ENCODE measurements at regions not wholly inside any gene's neighbourhood (a gene's known extent, or its start where the extent isn't known, plus 50 kb on each side); places are given as distances from the start of the nearest gene placed in this dataset.
"Not testable (repeated sequence)": the region's sequence is repeated elsewhere in the genome, so short reads cannot be mapped to it uniquely, and the experiment has no call there.

DNA sequence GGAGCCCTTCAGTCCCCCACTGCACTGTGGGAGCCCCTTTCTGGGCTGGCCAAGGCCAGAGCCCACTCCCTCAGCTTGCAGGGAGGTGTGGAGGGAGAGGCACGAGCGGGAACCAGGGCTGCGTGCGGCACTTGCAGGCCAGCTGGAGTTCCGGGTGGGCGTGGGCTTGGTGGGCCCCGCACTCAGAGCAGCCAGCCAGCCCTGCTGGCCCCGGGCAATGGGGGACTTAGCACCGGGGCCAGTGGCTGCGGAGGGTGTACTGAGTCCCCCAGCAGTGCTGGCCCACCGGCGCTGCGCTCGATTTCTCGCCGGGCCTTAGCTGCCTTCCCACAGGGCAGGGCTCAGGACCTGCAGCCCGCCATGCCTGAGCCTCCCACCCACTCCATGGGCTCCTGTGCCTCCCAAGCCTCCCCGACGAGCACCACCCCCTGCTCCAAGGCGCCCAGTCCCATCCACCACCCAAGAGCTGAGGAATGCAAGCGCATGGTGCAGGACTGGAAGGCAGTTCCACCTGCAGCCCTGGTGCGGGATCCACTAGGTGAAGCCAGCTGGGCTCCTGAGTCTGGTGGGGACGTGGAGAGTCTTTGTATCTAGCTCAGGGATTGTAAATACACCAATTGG, 776.2 kb downstream of the KCTD8 start:
- H3K4me3 ChIP-seq; H4K20me1 ChIP-seq (replicated peaks; ENCODE audit: control insufficient read depth, insufficient read depth, low read length); H3K4me2 ChIP-seq (ENCODE audit: insufficient read depth, low read length); H3K27me3 ChIP-seq (ENCODE audit: control insufficient read depth in 2 of 2, insufficient read depth in 2 of 2, low read length in 2 of 2); H3K9ac ChIP-seq (ENCODE audit: insufficient read depth in 1 of 2, low read depth in 2 of 2, low read length in 2 of 2); FAIRE-seq; H3K9me1 ChIP-seq (ENCODE audit: control insufficient read depth, insufficient read depth, low read length); DNase-seq (ENCODE audit: extremely low read depth in 1 of 4, low spot score in 3 of 4); in situ Hi-C loops (cut with MboI); H3K79me2 ChIP-seq (ENCODE audit: control insufficient read depth, insufficient read depth, low read length); intact Hi-C loops (cut with micrococcal nuclease); H3K9me3 ChIP-seq (replicated peaks; ENCODE audit: control insufficient read depth, insufficient read depth, low read depth, low read length); CTCF ChIA-PET (ENCODE audit: low intra/inter-chr PET ratio); BruUV-seq (replicated peaks); ATAC-seq; H2AFZ ChIP-seq (ENCODE audit: low read depth, low read length); H3K27ac ChIP-seq (ENCODE audit: extremely low read depth, low read depth, low read length); H3K36me3 ChIP-seq (ENCODE audit: control insufficient read depth, insufficient read depth, low read length); POLR2A ChIA-PET; H3K4me1 ChIP-seq (replicated peaks in 1 of 2; ENCODE audit: control insufficient read depth in 2 of 2, insufficient read depth in 2 of 2, low read length in 2 of 2): not testable (repeated sequence)
- 0% methylated on average over 7 of the region's 23 CpGs for WGBS (ENCODE audit: insufficient coverage, low coverage, missing lambda C conversion rate)

DNA sequence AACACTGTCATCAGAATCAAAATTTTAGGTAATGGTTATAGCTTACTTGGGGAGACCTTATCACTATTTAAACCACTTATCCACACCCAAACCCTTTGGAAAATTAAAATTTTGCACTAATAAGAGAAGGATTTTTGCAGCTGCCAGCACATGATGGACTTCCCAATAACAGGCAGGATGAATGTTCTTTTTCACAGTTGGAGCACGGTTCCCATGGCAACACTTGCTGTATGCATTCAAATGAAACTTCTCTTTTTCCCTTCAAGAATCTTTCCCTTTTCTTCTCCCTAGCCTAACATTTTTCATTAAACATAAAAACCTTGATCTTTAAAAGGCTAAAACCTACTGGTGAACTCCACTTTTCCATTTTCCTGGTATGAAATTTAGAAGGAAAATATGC, 768.2 kb downstream of the KCTD8 start:
- H4K20me1 ChIP-seq (replicated peaks; ENCODE audit: control insufficient read depth, insufficient read depth, low read length) = no peaks in the 10 kb centered on the region
- H3K4me2 ChIP-seq (ENCODE audit: insufficient read depth, low read length) = no peak overlapping the region
- peaks cover 1% of the 10 kb centered on the region; the same call in 1 of the 2 replicates for H3K9me3 ChIP-seq (replicated peaks; ENCODE audit: control insufficient read depth, insufficient read depth, low read depth, low read length)
- in situ Hi-C loops (cut with MboI) = no loop called here
- no peaks in the 10 kb centered on the region for H3K4me1 ChIP-seq (replicated peaks in 1 of 2; ENCODE audit: control insufficient read depth in 2 of 2, insufficient read depth in 2 of 2, low read length in 2 of 2)
- DNase-seq (ENCODE audit: extremely low read depth in 1 of 4, low spot score in 3 of 4) (no peak), FAIRE-seq (no peak), ATAC-seq (no peak)
- TF ChIP-seq FOSL1 (tag; conservative IDR thresholded peaks at IDR 0.05) (no peak), RFX1 (IDR thresholded peaks at IDR 0.05) (peak; percentile 21; the same call in 1 of the 2 replicates), HDGF (IDR thresholded peaks at IDR 0.05) (no peak), HIVEP1 (CRISPR knock-in tag; IDR thresholded peaks at IDR 0.05) (no peak)
- TF ChIP-seq, protein P1, sequence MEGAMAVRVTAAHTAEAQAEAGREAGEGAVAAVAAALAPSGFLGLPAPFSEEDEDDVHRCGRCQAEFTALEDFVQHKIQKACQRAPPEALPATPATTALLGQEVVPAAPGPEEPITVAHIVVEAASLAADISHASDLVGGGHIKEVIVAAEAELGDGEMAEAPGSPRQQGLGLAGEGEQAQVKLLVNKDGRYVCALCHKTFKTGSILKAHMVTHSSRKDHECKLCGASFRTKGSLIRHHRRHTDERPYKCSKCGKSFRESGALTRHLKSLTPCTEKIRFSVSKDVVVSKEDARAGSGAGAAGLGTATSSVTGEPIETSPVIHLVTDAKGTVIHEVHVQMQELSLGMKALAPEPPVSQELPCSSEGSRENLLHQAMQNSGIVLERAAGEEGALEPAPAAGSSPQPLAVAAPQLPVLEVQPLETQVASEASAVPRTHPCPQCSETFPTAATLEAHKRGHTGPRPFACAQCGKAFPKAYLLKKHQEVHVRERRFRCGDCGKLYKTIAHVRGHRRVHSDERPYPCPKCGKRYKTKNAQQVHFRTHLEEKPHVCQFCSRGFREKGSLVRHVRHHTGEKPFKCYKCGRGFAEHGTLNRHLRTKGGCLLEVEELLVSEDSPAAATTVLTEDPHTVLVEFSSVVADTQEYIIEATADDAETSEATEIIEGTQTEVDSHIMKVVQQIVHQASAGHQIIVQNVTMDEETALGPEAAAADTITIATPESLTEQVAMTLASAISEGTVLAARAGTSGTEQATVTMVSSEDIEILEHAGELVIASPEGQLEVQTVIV (CRISPR knock-in tag; IDR thresholded peaks at IDR 0.05; ENCODE audit: borderline replicate concordance) = no peak
- H3K9ac ChIP-seq (ENCODE audit: insufficient read depth in 1 of 2, low read depth in 2 of 2, low read length in 2 of 2) = no peak overlapping the region
- H3K4me3 ChIP-seq = no peak overlapping the region
- no peaks in the 10 kb centered on the region for H3K27me3 ChIP-seq (ENCODE audit: control insufficient read depth in 2 of 2, insufficient read depth in 2 of 2, low read length in 2 of 2)
- H3K79me2 ChIP-seq (ENCODE audit: control insufficient read depth, insufficient read depth, low read length) = no peaks in the 10 kb centered on the region
- no peak overlapping the region for H2AFZ ChIP-seq (ENCODE audit: low read depth, low read length)
- no peaks in the 10 kb centered on the region for H3K36me3 ChIP-seq (ENCODE audit: control insufficient read depth, insufficient read depth, low read length)
- ChIA-PET CTCF (ENCODE audit: low intra/inter-chr PET ratio) (no interaction called here), POLR2A (no interaction called here)
- H3K9me1 ChIP-seq (ENCODE audit: control insufficient read depth, insufficient read depth, low read length) = no peaks in the 10 kb centered on the region
- 0% methylated on average over 1 of the region's 1 CpG for WGBS (ENCODE audit: insufficient coverage, low coverage, missing lambda C conversion rate)
- intact Hi-C loops (cut with micrococcal nuclease) = no loop called here
- BruUV-seq (replicated peaks) = no TSS peak
- H3K27ac ChIP-seq (ENCODE audit: extremely low read depth, low read depth, low read length) = no peak overlapping the region
